Astrocyte of the cerebellum (primary cell): ENCODE measurements at regions not wholly inside any gene's neighbourhood (a gene's known extent, or its start where the extent isn't known, plus 50 kb on each side); places are given as distances from the start of the nearest gene placed in this dataset.

Source experiments
- DNase-seq: peaks from one replicate; pipeline ENCODE4 v3.0.0-alpha.2; 2011; ENCODE audit warnings: low read depth
- H3K4me3 ChIP-seq: 2 replicates; pipeline ENCODE4 v1.5.1; 2011; ENCODE audit warnings: mild to moderate bottlenecking, low read depth, low read length, moderate library complexity
- CTCF ChIP-seq: IDR thresholded peaks from 2 replicates; pipeline ENCODE4 v1.5.1; 2012; ENCODE audit warnings: low read length, low read depth, moderate library complexity, mild to moderate bottlenecking; ENCODE audit errors: missing control alignments
- in situ Hi-C: cut with HindIII; loops from 2 replicates; pipeline ENCODE4 v1.10.0; 2017; ENCODE audit warnings: low sequenced_read_pairs

- in situ Hi-C loops: no loop called here
- no peak overlapping the region for H3K4me3 ChIP-seq
- no peak for DNase-seq
- TF ChIP-seq CTCF: no peak
Observed at GRCh38 chr3:76242886-76243753, 457.8 kb upstream of the ZNF717 start.

GRCh38 chr3:76245073-76245472 is 459.7 kb upstream of the ZNF717 start:
- in situ Hi-C loops: no loop called here
- H3K4me3 ChIP-seq: no peak overlapping the region
- no peak for TF ChIP-seq CTCF
- no peak for DNase-seq

- H3K4me3 ChIP-seq: no peak overlapping the region
- no peak for DNase-seq
- in situ Hi-C loops: no loop called here
- TF ChIP-seq CTCF: no peak
Observed at GRCh38 chr3:76245622-76246021, 460.3 kb upstream of the ZNF717 start.

- no peak for DNase-seq
Observed at GRCh38 chr3:76264496-76264895, 479.1 kb upstream of the ZNF717 start.

GRCh38 chr3:76264911-76265310 is 479.6 kb upstream of the ZNF717 start:
- TF ChIP-seq CTCF: no peak
- in situ Hi-C loops: no loop called here
- no peak overlapping the region for H3K4me3 ChIP-seq
- no peak for DNase-seq

More at GRCh38 chr3:76264496-76264895, 479.1 kb upstream of the ZNF717 start:
- TF ChIP-seq CTCF: no peak
- no peak overlapping the region for H3K4me3 ChIP-seq
- in situ Hi-C loops: no loop called here

GRCh38 chr3:76266511-76266910 is 481.2 kb upstream of the ZNF717 start:
- no peak for DNase-seq
- H3K4me3 ChIP-seq: no peak overlapping the region
- in situ Hi-C loops: no loop called here
- no peak for TF ChIP-seq CTCF
